HG02938 (cell line): ENCODE measurements at regions not wholly inside any gene's neighbourhood (a gene's known extent, or its start where the extent isn't known, plus 50 kb on each side); places are given as distances from the start of the nearest gene placed in this dataset.
"Not testable (repeated sequence)": the region's sequence is repeated elsewhere in the genome, so short reads cannot be mapped to it uniquely, and the experiment has no call there.

Experiments
- ATAC-seq: cut with Tn5 transposase; IDR thresholded peaks from one replicate; pipeline ENCODE4 v1.9.1; 2021; ENCODE audit warnings: mild to moderate bottlenecking, moderate library complexity; ENCODE audit not compliant: unreplicated experiment

- no peak for ATAC-seq
These were observed 70.0 kb downstream of the MZT1 start for GRCh38 chr13:72657379-72657778.

- ATAC-seq: no peak
These were observed 71.1 kb downstream of the MZT1 start for GRCh38 chr13:72656357-72656756.

GRCh38 chr13:72653506-72653905, 73.9 kb downstream of the MZT1 start:
- no peak for ATAC-seq

GRCh38 chr13:72652681-72653080, 74.7 kb downstream of the MZT1 start:
- ATAC-seq: no peak

- ATAC-seq: no peak
These were observed 76.3 kb downstream of the MZT1 start for GRCh38 chr13:72651144-72651543.

GRCh38 chr13:72650051-72650700, 77.3 kb downstream of the MZT1 start:
- ATAC-seq: no peak

- ATAC-seq: no peak
These were observed 78.8 kb downstream of the MZT1 start for GRCh38 chr13:72648513-72649065.

- no peak for ATAC-seq
These were observed 80.0 kb downstream of the MZT1 start for GRCh38 chr13:72647422-72647821.

- no peak for ATAC-seq
These were observed 81.9 kb downstream of the MZT1 start for GRCh38 chr13:72645521-72645920.

- no peak for ATAC-seq
These were observed 84.0 kb downstream of the MZT1 start for GRCh38 chr13:72643311-72643989.

GRCh38 chr13:72639377-72639776, 88.1 kb downstream of the MZT1 start:
- ATAC-seq: no peak

- no peak for ATAC-seq
These were observed 89.2 kb downstream of the MZT1 start for GRCh38 chr13:72638059-72638815.

GRCh38 chr13:72637561-72637960, 89.9 kb downstream of the MZT1 start:
- ATAC-seq: no peak

- ATAC-seq: no peak
These were observed 92.6 kb downstream of the MZT1 start for GRCh38 chr13:72634859-72635258.

- no peak for ATAC-seq
These were observed 104.9 kb downstream of the MZT1 start for GRCh38 chr13:72622546-72622945.

- ATAC-seq: no peak
These were observed 106.6 kb downstream of the MZT1 start for GRCh38 chr13:72620874-72621273.

- ATAC-seq: no peak
These were observed 109.5 kb downstream of the MZT1 start for GRCh38 chr13:72617951-72618350.

- ATAC-seq: no peak
These were observed 110.2 kb downstream of the MZT1 start for GRCh38 chr13:72617186-72617585.

GRCh38 chr13:72610251-72610891, 117.1 kb downstream of the MZT1 start:
- not testable (repeated sequence) for ATAC-seq

- ATAC-seq: no peak
These were observed 128.2 kb downstream of the MZT1 start for GRCh38 chr13:72599178-72599743.
